Prostate gland (tissue), 2 donors: ENCODE measurements at regions not wholly inside any gene's neighbourhood (a gene's known extent, or its start where the extent isn't known, plus 50 kb on each side); places are given as distances from the start of the nearest gene placed in this dataset.

ENCODE experiments used
- DNase-seq: peaks from one replicate; pipeline ENCODE4 v3.0.0-alpha.2; 2019; ENCODE audit warnings: low spot score
- H3K27ac ChIP-seq, 2 donors: fragments of 200-600 bp; sonication (generic); 2 replicates each; pipeline ENCODE4 v1.5.1; 2017 to 2019
- H3K27me3 ChIP-seq: fragments of 200-600 bp; sonication (generic); replicated peaks from 2 replicates; pipeline ENCODE4 v1.5.1; 2019; ENCODE audit not compliant: insufficient read depth
- H3K36me3 ChIP-seq, 2 donors: fragments of 200-600 bp; sonication (generic); 1 replicate in 1 of 2; 2 replicates in 1 of 2; pipeline versions ENCODE4 v1.5.1 to v1.8.1; 2017 to 2019
- H3K4me1 ChIP-seq: fragments of 200-600 bp; sonication (generic); replicated peaks from 2 replicates; pipeline ENCODE4 v1.5.1; 2019
- H3K4me3 ChIP-seq, 2 donors: fragments of 200-600 bp; sonication (generic); 2 replicates each; pipeline ENCODE4 v1.5.1; 2017 to 2019
- H3K9me3 ChIP-seq: fragments of 200-600 bp; sonication (generic); 2 replicates; pipeline ENCODE4 v1.5.1; 2017
- CTCF ChIP-seq, 4 experiments: fragments of 200-600 bp in 2 of 4; fragments of 450-650 bp in 2 of 4; sonication (generic) in 2 of 4; IDR thresholded peaks; 1 replicate in 3 of 4; 2 replicates in 1 of 4; pipeline ENCODE4 v1.5.1; 2016 to 2019; ENCODE audit warnings: antibody characterized with exemption in 4 of 4, mild to moderate bottlenecking in 2 of 4, moderate library complexity in 2 of 4
- POLR2A ChIP-seq: fragments of 450-650 bp; IDR thresholded peaks from one replicate; pipeline ENCODE4 v1.6.1; 2016; ENCODE audit warnings: antibody characterized with exemption, mild to moderate bottlenecking
- POLR2AphosphoS5 ChIP-seq: sonication (generic); formaldehyde crosslinking; IDR thresholded peaks from one replicate; pipeline ENCODE4 v1.6.1; 2017; ENCODE audit warnings: antibody characterized with exemption
- WGBS: methylation state at CpG from one replicate; pipeline ENCODE4 v1.1.5; 2018; 5-methylcytosine and 5-hydroxymethylcytosine counted together
- intact Hi-C: fragments of 100-400 bp; cut with DNase I; formaldehyde crosslinking; loops from one replicate; pipeline ENCODE4 v1.14.2; 2022

- H3K4me3 ChIP-seq, result no peak overlapping the region
- no peak for DNase-seq
- no peaks in the 10 kb centered on the region for H3K9me3 ChIP-seq
- no peaks in the 10 kb centered on the region for H3K36me3 ChIP-seq
- TF ChIP-seq CTCF (IDR thresholded peaks at IDR 0.05) (no peak), POLR2AphosphoS5 (no peak), POLR2A (no peak)
- no peaks in the 10 kb centered on the region for H3K4me1 ChIP-seq
- no peak overlapping the region for H3K27ac ChIP-seq
- H3K27me3 ChIP-seq, result no peaks in the 10 kb centered on the region
- intact Hi-C loops, result no loop called here
Measured at GRCh38 chr7:145903658-145904057, 212.9 kb upstream of the CNTNAP2 start.

GRCh38 chr7:145902123-145902522 lies 214.5 kb upstream of the CNTNAP2 start:
- Histone ChIP-seq H3K27ac (no peak overlapping the region), H3K9me3 (no peaks in the 10 kb centered on the region), H3K4me1 (no peaks in the 10 kb centered on the region), H3K4me3 (no peak overlapping the region), H3K27me3 (no peaks in the 10 kb centered on the region), H3K36me3 (no peaks in the 10 kb centered on the region)
- 62% methylated on average over 3 of the region's 3 CpGs for WGBS
- TF ChIP-seq CTCF (IDR thresholded peaks at IDR 0.05) (no peak), POLR2A (no peak), POLR2AphosphoS5 (no peak)
- intact Hi-C loops, result no loop called here
- no peak for DNase-seq

- TF ChIP-seq CTCF (IDR thresholded peaks at IDR 0.05), result no peak
- TF ChIP-seq POLR2A, result no peak
- no peak for TF ChIP-seq POLR2AphosphoS5
- Histone ChIP-seq H3K27me3 (no peaks in the 10 kb centered on the region), H3K36me3 (no peaks in the 10 kb centered on the region), H3K27ac (no peak overlapping the region), H3K9me3 (no peaks in the 10 kb centered on the region), H3K4me3 (no peak overlapping the region), H3K4me1 (no peaks in the 10 kb centered on the region)
- DNase-seq, result no peak
- intact Hi-C loops, result no loop called here
- 87% methylated on average over 2 of the region's 2 CpGs for WGBS
Measured at GRCh38 chr7:145899938-145900337, 216.7 kb upstream of the CNTNAP2 start.

- no peak overlapping the region for H3K27ac ChIP-seq
- TF ChIP-seq CTCF (IDR thresholded peaks at IDR 0.05), result no peak
- TF ChIP-seq POLR2AphosphoS5, result no peak
- TF ChIP-seq POLR2A, result no peak
- no peaks in the 10 kb centered on the region for H3K36me3 ChIP-seq
- no peaks in the 10 kb centered on the region for H3K27me3 ChIP-seq
- H3K4me1 ChIP-seq, result no peaks in the 10 kb centered on the region
- DNase-seq, result no peak
- WGBS, result 95% methylated on average over 4 of the region's 4 CpGs
- intact Hi-C loops, result no loop called here
- H3K9me3 ChIP-seq, result no peaks in the 10 kb centered on the region
- no peak overlapping the region for H3K4me3 ChIP-seq
Measured at GRCh38 chr7:145893925-145894535, 222.6 kb upstream of the CNTNAP2 start.

- H3K4me1 ChIP-seq, result no peaks in the 10 kb centered on the region
- DNase-seq, result no peak
- TF ChIP-seq CTCF (IDR thresholded peaks at IDR 0.05), result no peak
- TF ChIP-seq POLR2AphosphoS5, result no peak
- no peak for TF ChIP-seq POLR2A
- H3K27me3 ChIP-seq, result no peaks in the 10 kb centered on the region
- intact Hi-C loops, result no loop called here
- 77% methylated on average over 5 of the region's 5 CpGs for WGBS
- no peaks in the 10 kb centered on the region for H3K9me3 ChIP-seq
- no peak overlapping the region for H3K27ac ChIP-seq
- H3K36me3 ChIP-seq, result no peaks in the 10 kb centered on the region
- H3K4me3 ChIP-seq, result no peak overlapping the region
Measured at GRCh38 chr7:145884716-145885514, 231.7 kb upstream of the CNTNAP2 start.
